ENCODE measurements at regions not wholly inside any gene's neighbourhood (a gene's known extent, or its start where the extent isn't known, plus 50 kb on each side); places are given as distances from the start of the nearest gene placed in this dataset.

DNA sequence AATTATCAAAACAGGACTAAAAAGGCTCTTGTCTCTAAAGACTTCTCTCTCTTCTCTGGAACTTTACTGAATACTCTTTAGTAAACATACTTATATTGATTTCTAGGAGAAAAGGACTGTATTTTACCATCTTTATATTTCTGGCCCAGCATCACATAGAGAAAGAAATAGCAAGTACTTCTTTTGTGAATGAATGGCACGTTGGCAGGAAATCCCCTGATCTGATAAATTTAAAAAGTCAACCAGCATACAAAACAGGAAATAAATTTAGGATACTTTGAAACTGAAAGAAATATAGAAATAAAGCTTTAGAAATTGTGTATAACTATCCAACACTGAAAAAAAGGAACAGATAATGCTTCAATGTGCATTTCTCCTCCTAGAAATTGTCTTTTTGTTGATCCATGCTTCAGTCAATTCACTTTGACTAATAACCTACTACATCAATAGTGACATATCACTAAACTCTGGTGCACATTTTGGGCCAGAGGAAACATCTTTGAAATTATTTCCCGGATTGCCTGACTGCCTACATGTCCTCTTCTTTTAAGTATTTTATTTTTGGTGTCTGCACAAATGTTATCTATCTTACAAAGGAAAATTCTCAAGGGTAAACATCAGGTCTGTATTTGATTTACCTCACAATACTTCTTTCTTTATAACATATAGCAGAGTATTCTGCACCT, 183.5 kb upstream of the FSTL5 start:
- no peak for TF ChIP-seq SUZ12 (IDR thresholded peaks at IDR 0.05; ENCODE audit: extremely low read depth, insufficient read depth, insufficient read length)
- TF ChIP-seq ZNF274 (IDR thresholded peaks at IDR 0.05; ENCODE audit: low read depth, low read length) = no peak

All from NT2/D1 (cell line).